HT-29 (cell line): ENCODE measurements at regions not wholly inside any gene's neighbourhood (a gene's known extent, or its start where the extent isn't known, plus 50 kb on each side); places are given as distances from the start of the nearest gene placed in this dataset.
"Not testable (repeated sequence)": the region's sequence is repeated elsewhere in the genome, so short reads cannot be mapped to it uniquely, and the experiment has no call there.

Experiments used
- DNase-seq: peaks from one replicate; pipeline ENCODE4 v3.0.0-alpha.2; 2015; ENCODE audit warnings: low spot score

DNA sequence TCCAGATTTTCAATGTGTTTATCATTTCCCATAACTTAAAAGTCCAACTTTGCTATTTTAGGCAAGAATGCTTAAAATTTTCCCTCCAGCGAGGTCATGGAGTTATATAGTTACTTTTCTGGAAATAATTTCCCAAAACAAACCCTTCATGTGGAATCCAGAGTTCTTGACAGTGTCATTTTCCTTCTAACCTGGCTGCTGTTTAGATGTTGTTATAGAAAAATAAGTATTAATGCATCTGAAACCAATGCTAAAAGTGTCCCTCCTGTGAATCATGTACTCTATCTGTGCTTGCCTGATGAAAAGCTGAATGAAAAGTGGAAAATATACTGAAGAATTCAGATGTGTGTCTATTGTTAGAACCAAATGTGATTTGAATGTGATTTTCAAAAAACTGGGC, 245.3 kb upstream of the HSF2 start:
- no peak for DNase-seq

DNA sequence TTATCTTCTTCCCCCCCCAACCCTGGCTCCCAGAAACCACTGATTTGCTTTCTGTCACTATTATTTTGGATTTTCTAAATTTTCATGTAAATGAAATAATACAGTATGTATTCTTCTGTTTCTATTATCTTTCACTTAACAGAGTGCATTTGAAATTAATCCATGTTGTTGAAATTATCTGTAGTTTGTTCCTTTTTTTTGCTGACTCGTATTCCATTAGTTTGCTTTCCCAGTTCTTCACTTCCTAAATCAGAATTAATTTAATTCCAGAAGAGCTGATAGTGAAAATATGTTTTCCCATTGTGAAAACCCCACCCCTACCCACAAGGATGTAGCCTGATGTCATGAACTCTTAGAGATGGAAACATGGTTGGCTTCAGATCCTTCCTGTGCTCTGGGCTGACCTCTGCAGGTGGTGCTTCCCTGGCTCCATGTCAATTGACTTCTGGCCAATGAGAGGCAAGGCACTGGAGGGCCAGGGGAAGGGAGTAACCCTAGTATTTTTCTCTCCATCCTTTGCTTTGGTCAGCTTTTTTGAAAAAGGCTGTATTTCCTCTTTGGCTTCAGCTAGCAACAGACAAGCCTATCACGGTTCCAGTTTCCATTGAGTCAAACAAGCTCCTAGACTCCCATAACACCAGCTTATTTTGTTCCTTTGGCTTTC, 244.4 kb upstream of the HSF2 start:
- peak; percentile 3 for DNase-seq

DNA sequence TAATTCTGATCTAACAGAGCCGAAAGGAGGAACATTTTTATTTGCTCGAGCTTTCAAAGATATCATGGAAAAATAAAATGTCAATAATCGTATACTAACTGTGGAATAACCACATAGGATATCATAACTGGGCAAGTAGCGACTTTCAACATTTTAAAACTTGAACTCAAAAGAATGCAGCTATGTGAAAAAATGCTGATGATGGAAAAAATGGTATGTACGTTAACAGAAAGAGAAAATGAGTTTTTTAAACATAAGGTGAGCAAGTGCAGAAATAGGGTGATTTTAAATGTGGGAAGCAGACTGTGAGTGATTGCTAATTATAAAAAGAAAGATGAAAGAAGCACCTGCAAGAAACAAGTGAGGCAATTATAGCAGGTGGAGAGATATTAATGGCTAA, 238.3 kb upstream of the HSF2 start:
- DNase-seq: no peak

DNA sequence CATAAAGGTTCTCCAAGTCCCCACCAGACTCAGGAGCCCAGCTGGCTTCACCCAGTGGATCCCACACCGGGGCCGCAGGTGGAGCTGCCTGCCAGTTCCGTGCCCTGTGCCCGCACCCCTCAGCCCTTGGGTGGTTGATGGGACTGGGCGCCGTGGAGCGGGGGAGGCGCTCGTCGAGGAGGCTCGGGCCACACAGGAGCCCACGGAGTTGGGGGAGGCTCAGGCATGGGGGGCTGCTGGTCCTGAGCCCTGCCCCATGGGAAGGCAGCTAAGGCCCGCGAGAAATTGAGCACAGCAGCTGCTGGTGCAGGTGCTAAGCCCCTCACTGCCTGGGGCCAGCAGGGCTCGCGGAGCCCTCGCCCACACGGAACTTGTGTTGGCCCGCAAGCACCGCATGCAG, 234.4 kb upstream of the HSF2 start:
- no peak for DNase-seq

DNA sequence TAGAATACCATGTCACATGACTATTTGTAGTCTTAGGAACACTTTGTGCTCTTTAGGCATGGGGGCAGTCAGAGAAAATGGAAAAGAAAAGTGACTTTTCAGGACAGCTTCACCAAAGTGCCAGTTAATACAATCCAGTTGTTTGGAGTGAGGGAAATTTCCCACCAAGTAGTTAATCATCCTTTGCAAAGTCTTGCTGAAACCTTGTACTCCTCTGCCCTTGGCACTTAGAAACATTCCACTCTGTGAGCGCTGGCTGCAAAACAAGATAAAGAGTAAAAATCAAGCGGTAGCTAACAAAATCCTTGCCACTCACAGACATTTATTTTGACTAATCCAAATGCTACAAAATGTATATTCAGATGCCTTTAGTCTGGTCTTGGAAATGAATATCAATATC, 229.2 kb upstream of the HSF2 start:
- DNase-seq: no peak

DNA sequence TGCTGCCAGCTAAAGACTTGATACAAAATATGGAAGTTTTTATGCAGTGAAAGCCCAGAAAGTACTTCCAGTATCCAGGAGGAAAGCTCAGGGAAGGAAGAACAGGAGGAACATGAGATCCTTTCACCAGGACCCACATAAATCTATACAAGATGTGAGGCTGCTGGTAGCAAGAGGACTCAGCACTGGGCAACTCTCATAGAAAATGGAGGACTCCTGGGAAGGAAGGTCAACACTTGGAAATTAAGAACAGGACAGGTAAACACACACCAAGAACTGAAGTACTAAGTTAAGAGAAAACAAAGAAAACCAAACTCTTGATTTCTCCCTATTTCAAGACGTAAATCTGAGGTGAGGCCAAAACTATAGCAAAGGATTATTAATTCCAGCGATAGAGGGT, 220.5 kb upstream of the HSF2 start:
- no peak for DNase-seq

DNA sequence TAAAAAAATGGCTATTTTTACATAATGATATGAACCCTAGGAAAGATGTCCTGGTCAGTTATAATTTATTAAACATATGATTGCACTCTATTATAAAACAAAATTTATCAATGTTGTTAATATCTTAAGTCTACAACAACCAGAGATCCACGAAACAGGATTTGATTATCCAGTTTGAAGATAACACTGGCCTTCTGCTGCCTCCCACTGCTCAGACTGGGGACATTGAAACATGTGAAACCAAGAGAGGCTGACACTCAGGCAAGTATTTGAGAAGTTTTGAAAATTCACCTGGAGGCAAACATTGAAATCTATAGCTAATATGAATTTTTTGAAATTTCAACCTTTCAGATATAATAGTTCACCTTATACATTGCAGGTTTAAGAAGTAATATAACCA, 219.3 kb upstream of the HSF2 start:
- no peak for DNase-seq

DNA sequence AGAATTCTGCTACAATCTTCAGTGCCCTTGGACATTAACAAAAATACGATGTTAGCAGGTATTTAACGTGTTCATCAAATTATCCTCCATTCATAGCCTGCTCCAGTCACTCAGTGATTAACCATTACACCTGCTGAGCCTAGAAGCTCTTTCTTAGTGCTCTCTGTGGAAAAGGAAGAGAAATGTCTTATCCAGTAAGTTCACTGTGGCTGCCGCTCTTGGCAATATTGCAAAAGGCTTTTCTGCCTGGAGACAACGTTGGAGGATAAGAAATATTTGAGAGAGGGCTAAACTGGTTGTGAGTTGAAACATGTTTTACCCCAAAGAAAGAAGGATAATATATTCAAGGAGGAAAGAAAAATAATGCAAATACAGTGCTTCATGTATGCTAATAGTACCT, 217.4 kb upstream of the HSF2 start:
- no peak for DNase-seq

DNA sequence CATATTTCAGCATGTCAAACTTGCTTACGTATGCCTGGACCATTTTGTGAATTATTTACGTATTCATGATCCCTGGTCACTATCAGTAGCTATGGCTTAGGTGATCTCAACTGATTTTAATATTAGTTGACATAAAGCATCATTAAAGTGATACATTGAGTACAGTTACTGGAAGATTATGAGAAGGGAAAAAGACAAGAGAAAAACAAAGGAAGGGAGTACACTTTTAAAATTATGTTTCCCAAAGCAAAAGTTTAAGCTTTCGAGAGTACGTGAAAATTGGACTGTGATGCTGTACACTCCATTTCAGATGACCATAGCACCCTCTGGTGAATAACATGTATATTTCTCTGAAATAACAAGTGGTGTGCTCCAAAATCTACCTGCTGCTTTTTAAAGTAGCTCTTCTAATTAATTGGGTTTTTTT, 215.0 kb upstream of the HSF2 start:
- peak; percentile 28 for DNase-seq

DNA sequence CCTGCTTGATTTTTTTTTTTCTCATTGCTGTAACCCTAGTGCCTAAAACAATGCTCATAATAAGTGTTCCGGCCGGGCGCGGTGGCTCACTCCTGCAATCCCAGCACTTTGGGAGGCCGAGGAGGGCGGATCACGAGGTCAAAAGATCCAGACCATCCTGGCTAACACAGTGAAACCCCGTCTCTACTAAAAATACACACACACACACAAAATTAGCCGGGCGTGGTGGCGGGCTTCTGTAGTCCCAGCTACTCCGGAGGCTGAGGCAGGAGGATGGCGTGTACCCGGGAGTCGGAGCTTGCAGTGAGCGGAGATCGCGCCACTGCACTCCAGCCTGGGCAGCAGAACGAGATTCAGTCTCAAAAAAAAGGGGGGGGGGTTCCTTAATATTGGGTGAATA, 214.0 kb upstream of the HSF2 start:
- DNase-seq: not testable (repeated sequence)

DNA sequence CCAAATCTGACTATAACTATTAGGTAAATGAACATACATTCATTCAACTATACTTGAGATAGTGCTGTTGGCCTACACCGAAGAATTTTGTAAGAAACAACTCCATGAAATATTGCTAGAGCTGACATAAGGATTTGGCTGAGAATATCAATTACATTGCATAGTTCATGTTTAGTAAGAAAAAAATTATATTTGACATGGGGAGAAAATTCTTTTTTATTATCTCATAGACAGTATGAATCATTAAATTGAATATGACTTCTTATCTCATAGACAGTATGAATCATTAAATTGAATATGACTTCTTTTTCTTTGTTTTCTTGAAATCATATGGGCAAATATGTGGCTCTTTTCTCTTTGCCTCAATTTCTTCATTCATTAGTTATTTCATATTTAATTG, 212.3 kb upstream of the HSF2 start:
- DNase-seq: no peak

DNA sequence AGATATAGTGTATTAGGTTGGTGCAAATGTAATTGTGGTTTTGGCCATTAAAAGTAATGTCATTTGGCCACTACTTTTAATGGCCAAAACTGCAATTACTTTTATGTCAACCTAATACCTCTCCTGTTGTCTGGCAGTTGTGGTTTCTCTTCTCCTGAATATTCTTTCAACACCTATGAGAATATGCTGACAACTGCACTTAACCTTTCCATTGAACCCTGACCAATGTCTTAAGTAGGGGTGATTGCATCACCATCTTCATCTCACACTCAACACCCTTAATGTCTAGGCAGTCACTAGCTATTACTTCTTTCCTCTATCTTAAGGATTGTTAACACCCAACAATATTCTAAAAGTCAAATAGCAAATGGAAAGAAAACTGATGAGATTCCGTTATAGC, 200.5 kb upstream of the HSF2 start:
- DNase-seq: no peak

DNA sequence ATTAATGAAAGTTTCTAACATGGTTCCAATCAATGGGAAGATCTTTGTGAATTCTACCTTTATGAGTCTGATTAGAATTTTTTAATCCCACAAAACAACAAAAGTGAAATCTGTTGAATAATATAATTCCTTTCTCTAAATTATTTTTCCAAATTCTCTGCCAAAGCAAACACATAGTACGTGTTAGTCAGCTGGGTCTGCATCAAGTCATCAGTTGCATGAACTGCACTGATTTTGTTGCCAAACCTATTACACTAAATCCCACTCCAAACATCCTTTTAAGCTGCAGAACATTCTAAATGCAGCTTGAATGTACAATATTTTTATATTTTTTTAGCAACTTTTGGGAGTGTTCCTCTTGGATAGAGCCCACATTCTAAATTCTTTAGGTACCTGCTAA, 199.0 kb upstream of the HSF2 start:
- DNase-seq: no peak

DNA sequence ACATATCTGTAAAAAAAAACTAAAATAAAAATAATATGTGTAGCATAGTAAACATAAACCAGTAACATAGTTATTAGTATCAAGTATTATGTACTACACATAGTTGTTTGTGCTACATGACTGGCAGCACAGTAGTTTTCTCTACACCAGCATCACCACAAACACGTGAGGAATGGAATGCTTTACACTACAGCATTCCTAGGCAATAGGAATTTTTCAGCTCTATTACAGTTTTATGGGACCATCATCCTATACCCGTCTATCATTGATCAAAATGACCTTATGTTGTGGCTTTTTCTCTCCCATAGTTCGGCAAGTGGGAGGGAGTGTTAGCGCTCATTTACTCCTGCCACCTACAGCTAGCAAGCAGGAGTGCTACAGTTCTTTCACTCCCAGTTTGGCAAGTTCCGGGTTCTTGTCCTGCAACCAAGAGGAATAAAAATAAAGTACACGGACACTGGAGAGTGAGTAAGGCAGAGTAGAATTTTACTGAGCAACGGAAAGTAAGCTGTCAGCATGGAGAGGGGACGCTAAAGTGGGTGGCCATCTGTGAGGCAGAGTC, 196.8 kb upstream of the HSF2 start:
- DNase-seq: no peak

DNA sequence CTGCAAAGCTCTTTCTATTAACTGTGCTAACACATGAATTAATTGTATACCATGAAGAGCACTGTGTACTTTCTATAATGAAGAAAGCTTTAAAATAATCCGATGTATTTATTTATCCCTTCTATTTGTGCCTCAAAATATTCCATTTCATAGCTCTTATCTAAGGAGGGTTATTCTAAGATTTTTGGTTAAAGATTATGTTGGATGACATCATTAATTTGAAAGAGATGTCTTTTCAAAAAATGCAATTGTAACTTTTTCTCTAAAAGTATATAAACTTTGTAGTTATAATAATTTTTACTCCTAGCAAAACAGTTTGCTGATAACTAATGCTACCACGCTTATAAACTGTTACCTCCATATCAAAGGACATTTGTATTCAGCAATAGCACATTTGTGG, 192.4 kb upstream of the HSF2 start:
- DNase-seq: no peak

DNA sequence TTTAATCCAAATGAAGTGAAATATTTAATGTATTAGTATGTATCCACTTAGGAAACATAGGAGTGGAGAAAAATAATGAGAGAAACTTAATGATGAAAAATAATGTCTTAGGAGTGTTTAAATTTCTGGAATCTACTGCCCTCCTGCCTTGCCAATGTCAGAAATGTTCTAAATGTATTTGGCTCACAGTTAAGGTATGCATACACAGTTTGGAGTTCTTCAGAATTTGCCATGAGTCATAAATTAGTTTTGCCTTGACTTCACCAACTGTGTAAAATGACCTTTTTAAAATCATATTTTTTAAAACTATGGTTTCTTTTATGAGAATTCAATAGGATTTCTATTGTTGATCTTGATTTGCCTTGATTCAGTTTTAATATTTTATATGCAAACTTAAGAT, 191.7 kb upstream of the HSF2 start:
- DNase-seq: no peak

DNA sequence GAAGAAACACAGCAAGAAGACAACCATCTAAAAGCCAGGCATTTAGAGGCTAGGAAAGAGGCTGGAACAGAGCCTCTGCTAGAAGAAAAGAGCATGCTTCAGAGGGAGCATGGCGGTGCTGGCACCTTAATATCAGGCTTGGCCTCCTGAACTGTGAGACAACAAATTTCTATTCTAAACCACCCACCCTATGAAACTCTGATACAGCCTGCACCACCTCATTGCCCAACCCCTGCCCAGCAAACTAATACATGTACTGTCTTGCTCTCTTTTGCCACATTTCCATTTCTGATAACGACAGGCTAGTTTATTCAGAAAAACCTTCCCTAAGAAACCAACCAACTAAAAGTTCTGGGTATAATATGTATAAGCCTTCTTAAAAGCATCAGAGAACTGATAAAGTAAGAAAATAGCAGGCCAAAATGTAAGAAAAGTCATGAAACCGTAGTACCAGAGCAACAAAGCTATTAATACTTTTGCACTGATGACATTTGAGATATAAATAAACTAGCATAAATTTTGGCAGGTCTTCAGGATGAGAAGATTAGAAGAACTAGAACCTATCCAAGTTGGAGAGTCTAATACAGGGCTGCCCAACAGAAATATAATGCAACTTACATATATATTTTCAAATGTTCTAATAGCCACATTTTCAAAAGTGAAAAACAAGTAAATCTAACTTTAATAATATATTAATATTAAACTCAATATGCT, 184.7 kb upstream of the HSF2 start:
- DNase-seq: no peak

DNA sequence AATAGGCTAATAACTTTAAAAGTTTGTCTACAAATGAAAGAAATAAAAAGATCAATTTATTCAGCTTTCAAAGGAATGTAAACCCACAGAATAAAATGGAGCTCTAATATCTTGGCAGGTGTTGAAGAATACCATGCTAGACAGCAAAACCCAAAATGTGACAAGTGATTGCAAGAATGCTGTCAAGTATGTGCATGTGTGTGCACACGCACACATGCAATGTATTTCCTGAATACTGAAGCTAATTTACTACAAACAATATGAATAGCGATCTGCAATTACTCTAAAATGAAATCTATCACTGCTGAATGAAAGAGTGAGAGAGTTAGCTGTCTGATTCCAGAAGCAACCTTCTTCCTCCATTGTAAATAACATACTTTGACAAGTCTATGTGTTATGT, 179.2 kb upstream of the HSF2 start:
- DNase-seq: no peak

DNA sequence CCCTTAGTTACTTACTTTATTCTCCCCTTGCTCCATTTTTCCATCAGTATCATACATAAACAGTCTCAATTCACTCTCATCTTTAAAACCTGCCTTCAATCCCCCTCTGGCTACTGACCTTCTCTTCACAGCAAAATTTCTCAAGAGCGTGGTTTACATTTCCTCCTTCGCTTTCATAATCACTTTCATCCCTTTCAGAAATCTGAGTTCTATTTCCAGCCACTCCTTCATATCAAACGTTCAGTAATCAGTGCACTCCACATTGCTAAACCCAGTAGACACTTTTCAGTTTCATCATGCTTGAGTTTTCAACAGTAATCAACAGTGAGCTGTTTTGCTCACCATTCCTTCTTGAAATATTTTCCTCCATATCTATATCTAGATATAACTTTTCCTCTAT, 176.7 kb upstream of the HSF2 start:
- DNase-seq: no peak

DNA sequence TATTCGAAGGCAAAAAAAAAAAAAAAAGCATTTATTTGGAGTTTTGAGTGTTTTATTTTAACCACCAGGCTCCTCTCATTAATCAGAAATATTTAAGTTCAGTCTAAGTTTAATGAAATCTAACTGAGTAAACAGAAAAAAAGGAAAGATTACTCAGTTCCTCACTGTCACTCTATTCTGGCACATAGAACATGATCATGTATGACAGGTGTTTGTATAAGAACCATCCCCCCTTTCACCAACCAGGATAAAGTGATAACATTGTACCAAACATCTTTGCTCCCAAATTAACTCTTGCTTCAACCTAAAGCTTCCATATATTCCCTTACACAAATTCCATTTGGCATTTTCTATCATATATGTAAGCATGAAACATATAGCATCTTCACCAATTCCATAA, 176.2 kb upstream of the HSF2 start:
- DNase-seq: no peak

DNA sequence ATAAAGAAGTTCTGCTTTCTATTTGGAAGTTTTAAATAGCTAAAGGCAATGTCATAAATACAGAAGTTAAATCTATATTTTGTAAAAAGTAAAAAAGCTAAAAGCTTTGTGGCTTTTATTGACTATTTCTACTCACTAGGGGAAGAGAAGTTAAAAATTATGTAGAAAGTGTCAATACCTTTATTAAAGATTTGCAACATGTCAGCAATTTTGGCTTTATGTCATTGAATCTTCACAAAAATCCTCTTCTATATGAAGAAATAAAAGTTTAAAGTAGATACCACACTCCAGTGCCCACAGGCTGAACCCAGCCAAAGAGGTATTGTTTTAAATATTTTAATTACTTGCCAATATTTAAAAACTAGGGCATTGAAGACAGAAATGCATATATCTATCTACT, 160.6 kb upstream of the HSF2 start:
- DNase-seq: no peak

DNA sequence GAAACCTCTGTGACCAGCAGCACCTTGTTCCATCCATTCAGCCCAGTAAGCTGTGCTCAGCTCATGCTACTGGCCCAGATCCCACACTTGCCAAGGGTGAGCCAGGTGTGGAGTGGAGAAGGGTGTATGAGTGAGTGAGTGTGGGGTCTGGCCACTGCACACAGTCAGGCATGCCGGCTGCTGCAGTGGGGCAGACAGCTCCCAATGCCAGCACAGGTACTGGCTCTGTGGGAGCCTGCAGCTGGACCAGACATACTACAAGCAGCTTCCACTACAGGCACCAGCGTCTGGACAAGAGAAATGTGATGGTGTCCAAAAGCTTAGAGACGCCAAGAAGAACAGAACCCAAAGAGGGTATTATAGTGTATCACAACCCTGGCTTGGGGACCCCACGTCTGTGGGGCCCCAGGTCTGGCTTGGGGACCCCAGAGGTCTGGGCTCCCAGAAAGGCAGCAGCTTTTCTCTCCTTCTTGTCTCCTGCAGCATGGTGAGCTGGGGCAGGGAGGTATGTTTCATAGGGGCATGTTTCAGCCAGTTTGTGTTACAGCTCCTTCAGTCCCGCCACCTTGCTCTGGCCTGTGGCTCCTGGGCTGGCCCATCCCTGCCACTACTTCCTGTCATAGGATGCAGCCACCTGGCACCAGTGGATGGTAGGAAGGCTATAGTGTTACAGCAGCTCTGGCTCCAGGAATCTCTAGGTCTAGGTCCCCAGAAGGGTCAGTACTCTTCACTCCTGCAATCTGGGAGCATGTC, 152.4 kb upstream of the HSF2 start:
- no peak for DNase-seq
